Neural cell (in vitro differentiated cells): ENCODE measurements at regions not wholly inside any gene's neighbourhood (a gene's known extent, or its start where the extent isn't known, plus 50 kb on each side); places are given as distances from the start of the nearest gene placed in this dataset.

Experiments
- EP300 ChIP-seq: fragments of 450-650 bp; conservative IDR thresholded peaks from 2 replicates; pipeline ENCODE4 v1.6.1; 2014; ENCODE audit warnings: antibody characterized with exemption, mild to moderate bottlenecking, moderate library complexity; ENCODE audit not compliant: poor library complexity, severe bottlenecking
- EZH2 ChIP-seq: fragments of 200-600, 300-800 bp; shearing (Covaris generic), sonication (generic); IDR thresholded peaks from 2 replicates; pipeline ENCODE4 v1.6.1; 2014; ENCODE audit warnings: antibody characterized with exemption, low read length, borderline replicate concordance, mild to moderate bottlenecking; ENCODE audit not compliant: insufficient read depth, poor library complexity, severe bottlenecking
- MXI1 ChIP-seq: fragments of 450-650 bp; conservative IDR thresholded peaks from 2 replicates; pipeline ENCODE4 v1.6.1; 2014; ENCODE audit warnings: antibody characterized with exemption, mild to moderate bottlenecking; ENCODE audit not compliant: poor library complexity, severe bottlenecking
- POLR2AphosphoS5 ChIP-seq: IDR thresholded peaks from 2 replicates; pipeline ENCODE4 v1.6.1; 2012
- RAD21 ChIP-seq: fragments of 450-650 bp; conservative IDR thresholded peaks from 2 replicates; pipeline ENCODE4 v1.6.1; 2014; ENCODE audit warnings: antibody characterized with exemption, mild to moderate bottlenecking, moderate library complexity
- SMC3 ChIP-seq: fragments of 450-650 bp; conservative IDR thresholded peaks from 2 replicates; pipeline ENCODE4 v1.6.1; 2014; ENCODE audit warnings: antibody characterized with exemption, mild to moderate bottlenecking, moderate library complexity; ENCODE audit not compliant: poor library complexity
- TAF1 ChIP-seq: IDR thresholded peaks from 2 replicates; pipeline ENCODE4 v1.6.1; 2012; ENCODE audit warnings: low read depth
- TF ChIP-seq, protein P1 (sequence below): fragments of 450-650 bp; IDR thresholded peaks from 2 replicates; pipeline ENCODE4 v1.5.1; 2014; ENCODE audit warnings: antibody characterized with exemption, mild to moderate bottlenecking, moderate library complexity; ENCODE audit not compliant: poor library complexity, severe bottlenecking
- TF ChIP-seq, protein P2 (sequence below): IDR thresholded peaks from 2 replicates; pipeline ENCODE4 v1.6.1; 2012; ENCODE audit warnings: borderline replicate concordance

DNA sequence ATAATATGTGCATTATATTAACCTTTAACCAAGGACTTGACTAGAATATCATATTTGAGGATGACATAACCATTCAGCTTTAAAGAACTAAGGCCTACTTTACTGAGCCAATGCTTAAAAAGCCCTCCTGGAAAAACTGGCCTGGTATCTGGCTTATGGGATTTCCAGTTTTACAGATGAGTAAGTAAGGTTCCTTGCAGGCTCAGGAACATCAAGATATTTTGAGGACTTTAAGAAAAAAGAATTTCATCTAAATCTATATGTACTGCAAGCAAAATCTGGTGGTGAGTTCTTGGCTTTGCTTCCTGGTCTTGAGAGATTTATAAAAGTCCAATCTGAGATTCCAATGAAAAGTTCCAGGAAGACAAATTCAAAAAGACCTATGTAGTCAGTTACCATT is 417.0 kb upstream of the NRXN1 start:
- TF ChIP-seq, protein P1, sequence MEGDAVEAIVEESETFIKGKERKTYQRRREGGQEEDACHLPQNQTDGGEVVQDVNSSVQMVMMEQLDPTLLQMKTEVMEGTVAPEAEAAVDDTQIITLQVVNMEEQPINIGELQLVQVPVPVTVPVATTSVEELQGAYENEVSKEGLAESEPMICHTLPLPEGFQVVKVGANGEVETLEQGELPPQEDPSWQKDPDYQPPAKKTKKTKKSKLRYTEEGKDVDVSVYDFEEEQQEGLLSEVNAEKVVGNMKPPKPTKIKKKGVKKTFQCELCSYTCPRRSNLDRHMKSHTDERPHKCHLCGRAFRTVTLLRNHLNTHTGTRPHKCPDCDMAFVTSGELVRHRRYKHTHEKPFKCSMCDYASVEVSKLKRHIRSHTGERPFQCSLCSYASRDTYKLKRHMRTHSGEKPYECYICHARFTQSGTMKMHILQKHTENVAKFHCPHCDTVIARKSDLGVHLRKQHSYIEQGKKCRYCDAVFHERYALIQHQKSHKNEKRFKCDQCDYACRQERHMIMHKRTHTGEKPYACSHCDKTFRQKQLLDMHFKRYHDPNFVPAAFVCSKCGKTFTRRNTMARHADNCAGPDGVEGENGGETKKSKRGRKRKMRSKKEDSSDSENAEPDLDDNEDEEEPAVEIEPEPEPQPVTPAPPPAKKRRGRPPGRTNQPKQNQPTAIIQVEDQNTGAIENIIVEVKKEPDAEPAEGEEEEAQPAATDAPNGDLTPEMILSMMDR, result no peak
- TF ChIP-seq, protein P2, sequence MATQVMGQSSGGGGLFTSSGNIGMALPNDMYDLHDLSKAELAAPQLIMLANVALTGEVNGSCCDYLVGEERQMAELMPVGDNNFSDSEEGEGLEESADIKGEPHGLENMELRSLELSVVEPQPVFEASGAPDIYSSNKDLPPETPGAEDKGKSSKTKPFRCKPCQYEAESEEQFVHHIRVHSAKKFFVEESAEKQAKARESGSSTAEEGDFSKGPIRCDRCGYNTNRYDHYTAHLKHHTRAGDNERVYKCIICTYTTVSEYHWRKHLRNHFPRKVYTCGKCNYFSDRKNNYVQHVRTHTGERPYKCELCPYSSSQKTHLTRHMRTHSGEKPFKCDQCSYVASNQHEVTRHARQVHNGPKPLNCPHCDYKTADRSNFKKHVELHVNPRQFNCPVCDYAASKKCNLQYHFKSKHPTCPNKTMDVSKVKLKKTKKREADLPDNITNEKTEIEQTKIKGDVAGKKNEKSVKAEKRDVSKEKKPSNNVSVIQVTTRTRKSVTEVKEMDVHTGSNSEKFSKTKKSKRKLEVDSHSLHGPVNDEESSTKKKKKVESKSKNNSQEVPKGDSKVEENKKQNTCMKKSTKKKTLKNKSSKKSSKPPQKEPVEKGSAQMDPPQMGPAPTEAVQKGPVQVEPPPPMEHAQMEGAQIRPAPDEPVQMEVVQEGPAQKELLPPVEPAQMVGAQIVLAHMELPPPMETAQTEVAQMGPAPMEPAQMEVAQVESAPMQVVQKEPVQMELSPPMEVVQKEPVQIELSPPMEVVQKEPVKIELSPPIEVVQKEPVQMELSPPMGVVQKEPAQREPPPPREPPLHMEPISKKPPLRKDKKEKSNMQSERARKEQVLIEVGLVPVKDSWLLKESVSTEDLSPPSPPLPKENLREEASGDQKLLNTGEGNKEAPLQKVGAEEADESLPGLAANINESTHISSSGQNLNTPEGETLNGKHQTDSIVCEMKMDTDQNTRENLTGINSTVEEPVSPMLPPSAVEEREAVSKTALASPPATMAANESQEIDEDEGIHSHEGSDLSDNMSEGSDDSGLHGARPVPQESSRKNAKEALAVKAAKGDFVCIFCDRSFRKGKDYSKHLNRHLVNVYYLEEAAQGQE, result no peak
- TF ChIP-seq SMC3 (no peak), EZH2 (no peak), RAD21 (no peak), EP300 (no peak), MXI1 (no peak), POLR2AphosphoS5 (no peak), TAF1 (no peak)
